Hepatocyte (in vitro differentiated cells): ENCODE measurements at regions not wholly inside any gene's neighbourhood (a gene's known extent, or its start where the extent isn't known, plus 50 kb on each side); places are given as distances from the start of the nearest gene placed in this dataset.

Experiments
- EZH2 ChIP-seq: fragments of 200-600 bp; sonication (generic); IDR thresholded peaks from 2 replicates; pipeline ENCODE4 v1.6.1; 2016; ENCODE audit warnings: antibody characterized with exemption, mild to moderate bottlenecking, borderline replicate concordance
- EZH2phosphoT487 ChIP-seq: fragments of 200-600 bp; sonication (generic); IDR thresholded peaks from one replicate; pipeline ENCODE4 v1.6.1; 2018; ENCODE audit warnings: antibody characterized with exemption, mild to moderate bottlenecking, low read depth, moderate library complexity; ENCODE audit not compliant: unreplicated experiment, severe bottlenecking
- TF ChIP-seq, protein P1 (sequence below): fragments of 200-600 bp; sonication (generic); IDR thresholded peaks from 2 replicates; pipeline ENCODE4 v1.5.1; 2016; ENCODE audit warnings: antibody characterized with exemption, mild to moderate bottlenecking; ENCODE audit not compliant: poor library complexity

GRCh38 chr2:8592736-8593135, 89.1 kb upstream of the ID2 start:
- TF ChIP-seq, protein P1, sequence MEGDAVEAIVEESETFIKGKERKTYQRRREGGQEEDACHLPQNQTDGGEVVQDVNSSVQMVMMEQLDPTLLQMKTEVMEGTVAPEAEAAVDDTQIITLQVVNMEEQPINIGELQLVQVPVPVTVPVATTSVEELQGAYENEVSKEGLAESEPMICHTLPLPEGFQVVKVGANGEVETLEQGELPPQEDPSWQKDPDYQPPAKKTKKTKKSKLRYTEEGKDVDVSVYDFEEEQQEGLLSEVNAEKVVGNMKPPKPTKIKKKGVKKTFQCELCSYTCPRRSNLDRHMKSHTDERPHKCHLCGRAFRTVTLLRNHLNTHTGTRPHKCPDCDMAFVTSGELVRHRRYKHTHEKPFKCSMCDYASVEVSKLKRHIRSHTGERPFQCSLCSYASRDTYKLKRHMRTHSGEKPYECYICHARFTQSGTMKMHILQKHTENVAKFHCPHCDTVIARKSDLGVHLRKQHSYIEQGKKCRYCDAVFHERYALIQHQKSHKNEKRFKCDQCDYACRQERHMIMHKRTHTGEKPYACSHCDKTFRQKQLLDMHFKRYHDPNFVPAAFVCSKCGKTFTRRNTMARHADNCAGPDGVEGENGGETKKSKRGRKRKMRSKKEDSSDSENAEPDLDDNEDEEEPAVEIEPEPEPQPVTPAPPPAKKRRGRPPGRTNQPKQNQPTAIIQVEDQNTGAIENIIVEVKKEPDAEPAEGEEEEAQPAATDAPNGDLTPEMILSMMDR = no peak
- TF ChIP-seq EZH2phosphoT487 = no peak
- TF ChIP-seq EZH2 = no peak
